Right lobe of liver (tissue), 4 donors: ENCODE measurements at regions not wholly inside any gene's neighbourhood (a gene's known extent, or its start where the extent isn't known, plus 50 kb on each side); places are given as distances from the start of the nearest gene placed in this dataset.

ENCODE experiments used
- POLR2A ChIP-seq: fragments of 450-650 bp; IDR thresholded peaks from one replicate; pipeline ENCODE4 v1.6.1; 2017; ENCODE audit warnings: antibody characterized with exemption, mild to moderate bottlenecking
- TF ChIP-seq, protein P1 (sequence below), 4 donors: fragments of 200-600 bp in 3 of 4; fragments of 450-650 bp in 1 of 4; IDR thresholded peaks; one replicate each; pipeline versions ENCODE4 v1.5.1 to v1.8.0; 2016 to 2022; ENCODE audit warnings: antibody characterized with exemption in 4 of 4, mild to moderate bottlenecking in 2 of 4
- donor health status: DM: no; HTN: no; CAD: no.
- donor health status: DM: no; HTN: no; CAD: no.
- donor health status: DM: no; HTN: yes; CAD: no.

DNA sequence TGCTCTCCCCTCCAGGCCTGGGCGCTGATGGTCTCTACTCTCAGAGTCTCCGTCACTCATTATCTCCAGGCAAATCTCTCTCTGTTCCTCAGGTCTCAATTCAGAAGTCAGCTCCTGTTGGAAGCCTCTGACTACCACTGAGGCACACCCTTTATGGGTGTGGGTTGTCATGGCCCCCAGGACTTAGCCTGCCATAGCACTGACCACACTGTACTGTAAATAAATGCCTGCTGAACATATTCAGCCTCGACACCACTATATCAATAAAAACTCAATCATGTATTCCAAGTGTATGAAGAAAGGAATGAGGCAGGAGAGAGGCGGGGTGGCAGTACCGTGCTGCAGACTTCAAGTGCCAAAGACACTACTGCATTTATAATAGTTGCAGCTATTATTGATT lies 88.9 kb downstream of the PCDH1 start:
- TF ChIP-seq, protein P1, sequence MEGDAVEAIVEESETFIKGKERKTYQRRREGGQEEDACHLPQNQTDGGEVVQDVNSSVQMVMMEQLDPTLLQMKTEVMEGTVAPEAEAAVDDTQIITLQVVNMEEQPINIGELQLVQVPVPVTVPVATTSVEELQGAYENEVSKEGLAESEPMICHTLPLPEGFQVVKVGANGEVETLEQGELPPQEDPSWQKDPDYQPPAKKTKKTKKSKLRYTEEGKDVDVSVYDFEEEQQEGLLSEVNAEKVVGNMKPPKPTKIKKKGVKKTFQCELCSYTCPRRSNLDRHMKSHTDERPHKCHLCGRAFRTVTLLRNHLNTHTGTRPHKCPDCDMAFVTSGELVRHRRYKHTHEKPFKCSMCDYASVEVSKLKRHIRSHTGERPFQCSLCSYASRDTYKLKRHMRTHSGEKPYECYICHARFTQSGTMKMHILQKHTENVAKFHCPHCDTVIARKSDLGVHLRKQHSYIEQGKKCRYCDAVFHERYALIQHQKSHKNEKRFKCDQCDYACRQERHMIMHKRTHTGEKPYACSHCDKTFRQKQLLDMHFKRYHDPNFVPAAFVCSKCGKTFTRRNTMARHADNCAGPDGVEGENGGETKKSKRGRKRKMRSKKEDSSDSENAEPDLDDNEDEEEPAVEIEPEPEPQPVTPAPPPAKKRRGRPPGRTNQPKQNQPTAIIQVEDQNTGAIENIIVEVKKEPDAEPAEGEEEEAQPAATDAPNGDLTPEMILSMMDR (IDR thresholded peaks at IDR 0.05) = no peak
- no peak for TF ChIP-seq POLR2A
